CD4-positive, alpha-beta T cell treated with Interleukin-4 for 1 hour (primary cell): ENCODE measurements at regions not wholly inside any gene's neighbourhood (a gene's known extent, or its start where the extent isn't known, plus 50 kb on each side); places are given as distances from the start of the nearest gene placed in this dataset.
"Not testable (repeated sequence)": the region's sequence is repeated elsewhere in the genome, so short reads cannot be mapped to it uniquely, and the experiment has no call there.

Source experiments
- DNase-seq, 2 donors: peaks; one replicate each; pipeline ENCODE4 v3.0.0-alpha.2; 2020 to 2022

DNA sequence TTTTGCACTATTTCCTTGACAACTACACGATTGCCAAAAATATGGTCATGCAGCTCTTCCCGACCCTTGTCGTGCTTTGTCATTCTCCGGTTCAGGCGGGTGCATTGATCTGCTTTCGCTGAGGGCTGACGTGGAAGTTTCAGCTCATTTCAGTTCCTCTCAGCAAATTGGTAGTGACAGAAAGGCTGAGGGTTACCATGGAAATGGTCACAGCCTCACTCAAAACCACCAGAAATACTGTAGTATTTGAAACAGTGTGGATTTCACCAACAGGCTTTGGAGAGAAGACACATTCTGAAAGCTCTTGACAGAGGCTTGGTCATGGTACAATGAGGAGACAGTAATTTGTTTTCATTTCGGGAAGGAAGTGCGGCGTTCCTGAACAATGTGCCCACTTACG is 99.7 kb upstream of the EXOC2 start:
- no peak for DNase-seq

DNA sequence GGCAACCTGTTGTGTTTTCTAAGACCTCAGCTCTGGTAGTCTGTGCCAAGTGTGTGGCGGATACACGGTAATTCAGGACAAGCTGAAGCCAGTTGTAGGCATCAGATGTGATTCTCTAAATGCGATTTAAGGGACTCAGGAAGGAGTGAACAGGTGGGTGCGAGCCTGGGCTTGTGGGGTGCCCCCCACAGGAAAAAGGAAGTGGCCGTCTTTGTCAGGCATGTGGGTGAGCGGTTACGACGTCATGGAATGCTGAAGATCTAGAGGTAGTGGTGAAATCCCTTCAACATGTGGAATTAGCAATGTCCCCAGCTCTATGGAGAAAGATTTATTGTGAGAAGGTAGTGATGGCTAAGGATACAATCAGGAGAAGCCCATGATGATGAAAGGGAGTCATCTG is 95.1 kb upstream of the EXOC2 start:
- no peak for DNase-seq

DNA sequence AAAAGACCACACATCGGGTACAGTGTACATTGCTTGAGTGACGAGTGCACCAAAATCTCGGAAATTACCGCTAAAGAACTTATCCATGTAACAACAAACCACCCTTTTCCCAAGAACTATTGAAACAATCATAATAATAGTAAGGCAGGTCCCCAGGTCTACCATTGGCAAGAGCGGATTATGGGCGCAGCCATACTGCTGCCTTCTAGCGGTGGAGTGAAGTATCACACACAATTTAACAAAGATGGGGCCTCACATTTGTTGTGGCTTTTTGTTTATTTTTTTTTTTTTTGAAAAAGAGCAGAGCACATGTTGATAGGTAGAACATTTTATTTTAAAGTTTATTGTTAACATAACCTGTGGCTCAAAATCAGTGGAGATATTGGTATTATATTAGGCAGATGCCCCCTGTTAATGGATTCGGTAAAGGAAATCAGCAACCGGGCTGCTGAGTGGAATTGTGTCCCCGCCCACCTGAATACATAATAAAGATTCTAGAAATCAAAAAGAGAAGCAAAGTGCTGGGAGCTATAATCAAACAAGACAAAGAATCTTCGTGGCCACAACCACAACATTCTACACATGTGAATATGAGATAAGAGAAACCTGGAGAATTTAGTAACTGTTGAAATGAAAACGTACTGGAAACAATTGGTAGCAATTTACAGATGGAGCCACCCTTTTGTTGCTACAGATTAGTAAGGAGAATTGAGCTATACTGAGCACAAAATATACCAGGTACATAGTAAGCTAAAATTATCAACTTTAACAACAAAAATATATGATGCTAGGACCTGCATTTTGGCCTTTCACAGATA is 94.2 kb upstream of the EXOC2 start:
- peak in 1 of 2 donors; percentile 26 for DNase-seq

DNA sequence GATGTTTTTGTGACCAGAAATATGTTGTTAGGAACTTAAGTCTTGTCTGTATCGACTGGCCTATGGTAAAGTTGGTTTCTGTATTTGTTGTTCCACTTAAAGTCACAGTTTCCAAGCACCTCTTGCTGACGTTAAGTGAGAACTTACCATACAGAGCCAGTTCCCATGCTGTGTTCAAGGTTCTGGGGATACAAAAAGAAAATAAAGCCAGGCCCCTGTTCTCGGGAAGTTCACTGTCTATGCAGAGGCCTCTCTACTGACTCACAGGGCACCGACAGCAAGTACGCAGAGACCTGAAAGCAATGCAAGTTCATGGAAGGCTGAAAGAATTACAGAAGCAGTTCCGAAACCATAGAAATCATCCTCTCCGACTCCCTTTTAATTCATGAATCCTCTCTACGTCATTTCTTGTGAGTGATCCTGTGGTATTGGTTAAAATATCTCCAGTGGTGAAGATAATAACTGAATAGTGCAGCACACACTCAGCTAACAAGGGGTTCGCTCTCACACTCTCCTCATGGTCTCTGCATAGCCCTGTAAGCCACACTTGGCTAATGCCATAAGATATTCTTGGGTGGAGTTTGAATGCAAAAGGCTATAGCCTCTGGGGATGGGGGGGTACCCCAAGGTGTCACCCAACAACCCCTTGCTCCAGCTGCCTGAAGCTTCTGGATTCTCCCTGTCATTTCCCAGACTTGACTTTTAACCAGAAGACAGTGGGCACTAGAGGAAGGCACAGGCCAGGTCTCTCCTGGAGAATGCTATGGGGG is 91.2 kb upstream of the EXOC2 start:
- DNase-seq = no peak

DNA sequence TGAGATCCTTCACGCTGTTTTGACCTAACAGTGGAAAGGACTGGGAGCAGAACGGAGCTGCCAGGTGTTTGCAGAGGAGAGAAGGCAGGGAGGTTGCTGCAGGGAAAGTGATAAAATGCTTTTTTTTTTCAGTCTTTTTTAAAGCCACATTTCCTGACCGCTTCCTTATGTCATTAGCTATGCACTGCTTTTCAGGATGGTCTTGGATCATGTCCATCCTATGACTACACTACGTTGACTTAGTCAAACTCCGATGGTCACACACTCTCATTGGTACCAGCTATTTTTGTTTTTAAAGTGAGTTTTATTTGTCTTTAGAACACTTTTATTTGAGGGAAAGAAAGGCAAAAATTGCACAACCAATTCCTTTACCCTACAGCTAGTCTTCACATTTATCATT is 89.2 kb upstream of the EXOC2 start:
- no peak for DNase-seq

DNA sequence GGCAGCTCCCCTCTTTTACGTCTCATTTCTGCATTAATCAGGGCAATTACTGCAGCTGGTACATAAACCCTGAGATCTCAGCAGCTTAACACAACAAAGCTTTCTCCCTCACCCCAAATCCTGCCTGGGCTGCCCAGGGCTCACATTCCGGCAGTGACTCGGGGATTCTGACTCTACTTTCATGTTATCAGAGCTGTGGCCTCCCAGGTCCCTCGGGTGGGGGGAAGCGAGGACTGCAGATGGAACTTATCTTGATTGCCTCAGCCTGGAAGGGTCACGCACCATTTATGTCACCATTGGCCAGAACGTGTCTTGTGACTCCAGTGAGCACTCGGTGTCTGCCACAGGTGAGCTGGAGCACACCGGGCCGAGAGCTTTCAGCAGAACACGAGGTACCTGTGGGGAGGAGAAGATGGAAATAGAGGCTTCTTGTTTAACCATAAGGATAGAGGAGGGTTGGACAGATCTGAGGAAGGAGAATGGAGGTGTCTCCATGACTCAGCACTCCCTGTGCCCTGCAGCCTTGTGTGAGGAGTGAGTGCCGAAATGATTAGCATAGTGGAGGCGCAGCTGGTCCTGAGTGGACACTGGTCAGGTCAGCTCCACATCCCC is 88.5 kb upstream of the EXOC2 start:
- no peak for DNase-seq

DNA sequence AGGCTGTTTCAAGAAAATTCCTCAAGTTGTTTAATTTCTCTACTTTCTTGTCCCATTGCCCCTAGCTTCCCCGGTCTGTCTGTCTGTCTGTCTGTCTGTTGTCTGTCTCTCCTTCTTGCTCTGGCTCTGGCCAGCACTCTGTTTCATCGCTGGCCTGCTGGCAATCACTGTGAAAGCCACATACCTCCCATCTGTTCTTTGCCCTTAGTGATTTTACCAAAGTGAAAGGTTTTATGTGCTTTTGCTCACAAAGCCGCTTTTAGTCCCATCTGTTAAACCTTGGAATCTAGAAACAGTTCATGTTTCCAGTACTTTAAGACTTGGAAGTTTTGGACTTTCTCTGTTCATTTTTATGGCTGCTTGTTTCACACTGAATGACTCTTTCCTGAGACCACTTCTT is 87.8 kb upstream of the EXOC2 start:
- DNase-seq = no peak

DNA sequence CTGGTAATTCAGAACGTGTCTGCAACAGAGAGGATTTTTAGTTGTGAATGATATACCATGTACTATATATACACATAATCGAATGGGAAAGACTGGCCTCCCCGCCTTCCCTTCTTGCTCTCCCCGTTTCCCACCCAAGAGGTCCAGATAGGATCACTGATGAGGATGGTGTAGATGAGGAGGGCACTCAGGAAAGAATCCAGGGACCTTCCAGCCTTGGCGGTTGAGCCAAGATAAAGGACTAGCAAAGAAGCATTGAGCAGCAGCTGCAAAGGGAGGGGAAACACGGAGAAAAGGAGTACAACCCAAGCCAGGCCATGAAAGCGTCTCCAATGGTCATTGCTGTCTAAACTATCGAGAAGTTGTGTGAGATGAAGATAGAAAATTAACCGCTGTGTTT is 84.0 kb upstream of the EXOC2 start:
- no peak for DNase-seq

DNA sequence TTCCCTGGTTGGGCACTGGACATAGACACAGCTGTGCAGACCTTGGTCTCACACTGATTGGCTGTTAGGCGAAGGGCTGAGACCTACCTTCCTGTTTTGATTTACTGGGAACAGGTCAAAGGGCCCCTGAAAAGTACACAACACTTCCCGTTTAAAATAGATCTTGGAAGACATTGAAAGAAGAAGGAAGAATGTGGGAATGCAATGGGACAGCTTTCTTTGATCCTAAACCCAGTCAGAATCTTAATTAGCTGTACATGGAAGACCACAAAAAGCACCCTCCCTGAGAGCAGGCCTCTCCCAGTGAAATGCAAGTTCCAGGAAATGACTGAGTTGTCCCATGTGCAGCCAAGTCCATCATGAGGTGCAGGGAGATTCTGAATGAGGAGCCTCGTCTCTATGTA is 83.6 kb upstream of the EXOC2 start:
- no peak for DNase-seq

DNA sequence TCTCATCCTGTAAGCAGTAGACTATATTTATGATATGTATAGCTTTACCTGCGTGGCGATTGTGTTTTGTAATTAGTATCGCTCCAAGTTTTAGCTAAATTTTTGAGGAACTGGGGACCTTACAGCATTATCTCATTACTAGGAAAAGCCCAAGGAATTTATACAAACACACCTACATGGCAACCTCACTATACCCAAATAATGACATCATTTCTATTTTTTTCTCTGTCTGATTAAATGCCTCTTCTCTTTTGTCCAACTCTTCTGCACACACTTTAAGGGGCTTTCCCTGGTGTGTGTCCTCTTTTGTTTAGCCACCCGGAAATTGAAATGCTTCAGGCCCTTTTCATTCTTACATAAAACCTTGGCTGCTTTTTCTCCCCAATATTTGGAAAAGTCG is 82.9 kb upstream of the EXOC2 start:
- DNase-seq = no peak

DNA sequence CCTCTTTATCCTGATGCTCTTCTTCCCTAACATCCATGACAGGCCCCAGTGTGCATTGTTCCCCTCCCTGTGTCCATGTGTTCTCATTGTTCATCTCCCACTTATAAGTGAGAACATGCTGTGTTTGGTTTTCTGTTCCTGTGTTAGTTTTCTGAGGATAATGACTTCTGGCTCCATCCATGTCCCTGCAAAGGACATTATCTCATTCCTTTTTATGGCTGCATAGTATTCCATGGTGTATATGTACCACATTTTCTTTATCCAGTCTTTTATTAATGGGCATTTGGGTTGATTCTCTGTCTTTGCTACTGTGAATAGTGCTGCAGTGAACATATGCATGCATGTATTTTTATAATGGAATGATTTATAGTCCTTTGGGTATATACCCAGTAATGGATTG is 78.7 kb upstream of the EXOC2 start:
- DNase-seq = not testable (repeated sequence)

DNA sequence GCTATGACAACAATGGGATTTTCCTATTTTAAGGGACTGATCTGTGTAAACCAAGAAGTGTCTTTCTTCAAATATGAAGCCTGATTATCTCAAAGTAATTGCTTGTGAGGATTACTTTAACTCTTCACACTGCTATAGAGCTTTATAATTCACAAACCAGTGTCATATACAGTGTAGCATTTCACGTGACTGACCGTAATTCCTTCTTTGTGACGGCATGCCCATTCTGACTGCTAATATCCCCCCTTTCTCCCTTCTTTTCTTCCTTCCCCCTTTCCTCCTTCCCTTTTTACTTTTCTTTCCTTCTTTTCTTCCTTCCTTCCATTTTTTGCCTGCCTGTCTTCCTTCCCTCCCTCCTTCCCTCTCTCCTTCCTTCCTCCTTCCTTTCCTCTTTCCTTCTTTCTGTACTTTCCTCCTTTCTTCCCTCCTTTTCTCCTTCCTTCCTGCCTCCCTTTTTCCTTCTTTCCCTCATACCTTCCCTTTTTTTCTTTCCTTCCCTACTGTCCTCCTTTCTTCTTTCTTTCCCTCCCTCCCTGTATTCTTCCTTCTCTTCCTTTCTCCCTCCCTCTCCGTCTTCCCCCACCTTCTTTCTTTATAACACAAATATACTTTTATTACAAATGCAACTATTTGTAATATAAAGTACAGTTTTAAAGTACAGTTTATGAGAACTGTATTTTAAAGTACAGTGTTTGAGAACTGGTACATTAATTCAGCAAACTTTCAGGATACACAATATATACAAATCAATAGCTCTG is 75.0 kb upstream of the EXOC2 start:
- no peak for DNase-seq

DNA sequence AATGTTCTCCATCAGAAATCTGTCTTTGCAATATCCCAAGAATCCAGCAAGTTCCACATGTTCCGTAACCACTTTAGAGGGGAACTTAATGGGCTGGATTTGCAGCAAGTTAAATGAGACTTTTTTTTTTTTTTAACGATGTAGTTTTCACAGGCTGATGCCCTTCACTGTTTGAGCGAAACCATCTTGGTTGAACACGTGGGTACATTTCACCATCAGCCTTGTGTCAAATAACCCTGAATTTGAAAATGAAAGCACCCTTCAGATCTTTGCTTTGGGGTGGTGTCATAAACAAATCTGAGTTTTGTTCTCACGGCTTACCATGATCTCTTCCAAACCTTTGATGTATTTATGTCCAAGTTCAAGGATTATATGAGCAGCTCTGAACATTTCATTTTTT is 73.7 kb upstream of the EXOC2 start:
- DNase-seq = no peak

DNA sequence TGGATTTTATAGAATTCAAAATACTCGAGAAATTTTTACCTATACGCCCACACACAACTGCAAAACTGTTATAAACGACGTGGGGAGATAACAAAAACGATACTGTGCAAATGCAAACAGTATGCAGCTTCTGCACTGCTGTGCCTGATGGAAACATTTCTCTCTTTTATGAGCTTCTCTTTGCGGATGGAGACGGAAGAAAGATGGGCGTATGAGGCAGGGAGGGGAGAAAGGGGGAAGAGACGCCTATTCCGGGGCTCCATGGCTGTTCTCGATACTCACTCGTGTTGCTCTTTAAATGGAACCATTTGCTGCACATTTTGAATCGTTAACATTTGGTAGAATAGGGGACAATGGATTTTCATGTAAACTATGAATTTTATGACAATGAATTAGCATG is 69.1 kb upstream of the EXOC2 start:
- no peak for DNase-seq

DNA sequence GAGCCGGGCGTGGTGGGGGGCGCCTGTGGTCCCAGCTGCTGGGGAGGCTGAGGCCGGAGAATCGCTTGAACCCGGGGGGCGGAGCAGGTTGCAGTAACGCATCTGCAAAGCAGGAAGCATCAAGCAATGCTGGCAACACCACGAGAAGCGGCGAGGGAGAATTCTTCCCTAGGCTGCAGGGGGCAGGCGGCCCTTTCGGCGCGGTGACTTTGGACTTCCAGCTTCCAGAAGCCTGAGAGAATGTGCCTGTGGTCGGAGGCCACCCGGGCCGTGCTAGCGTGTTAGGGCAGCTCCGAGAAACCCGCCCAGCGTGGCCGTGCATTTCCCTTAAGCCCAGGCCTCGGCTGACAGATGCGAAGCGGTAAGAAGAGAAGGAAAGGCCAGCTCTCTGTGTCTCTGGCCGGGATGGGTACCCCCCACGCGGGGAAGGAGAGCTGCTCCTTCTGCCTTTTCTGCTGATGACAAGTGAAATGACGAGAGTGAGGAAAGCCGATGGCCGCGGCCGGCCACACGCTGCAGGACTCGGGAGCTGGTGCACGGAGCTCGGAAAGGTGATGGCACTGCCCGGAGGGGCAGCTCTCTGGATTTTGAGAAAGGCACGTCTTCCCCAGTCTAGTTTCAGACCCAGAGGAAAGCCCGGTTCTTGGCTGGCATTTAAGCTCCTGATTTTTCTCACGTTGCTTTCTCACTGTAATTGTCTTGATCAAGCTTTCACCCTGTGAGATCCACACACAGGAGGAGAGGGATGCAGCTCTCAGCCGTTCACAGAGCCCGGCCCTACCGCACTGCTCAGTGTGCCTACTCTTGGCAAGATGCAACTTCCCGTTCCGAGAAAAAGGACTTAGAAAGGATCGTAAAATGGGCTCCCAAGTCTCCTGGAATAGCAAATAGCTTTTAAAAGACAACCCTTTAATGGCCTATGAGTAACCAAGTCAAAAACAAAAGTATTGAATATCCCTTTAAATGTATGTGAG is 68.3 kb upstream of the EXOC2 start:
- no peak for DNase-seq

DNA sequence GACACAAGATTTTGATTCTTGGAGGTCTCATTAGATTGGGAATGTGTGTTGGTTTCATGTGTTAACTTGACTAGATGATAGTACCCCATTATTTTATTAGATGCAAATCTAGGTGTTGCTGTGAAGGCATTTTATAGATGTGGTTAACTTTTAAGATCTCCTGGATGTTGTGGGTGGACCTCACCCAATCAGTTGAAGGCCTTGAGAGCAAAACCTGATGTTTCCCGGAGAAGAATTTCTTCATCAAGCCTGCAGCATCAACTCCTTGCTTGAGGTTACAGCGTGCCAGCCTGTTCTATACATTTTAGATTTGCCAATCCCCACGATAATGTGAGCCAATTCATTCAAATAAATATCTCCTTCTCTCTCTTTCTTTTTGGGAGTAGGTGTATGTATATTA is 66.8 kb upstream of the EXOC2 start:
- no peak for DNase-seq

DNA sequence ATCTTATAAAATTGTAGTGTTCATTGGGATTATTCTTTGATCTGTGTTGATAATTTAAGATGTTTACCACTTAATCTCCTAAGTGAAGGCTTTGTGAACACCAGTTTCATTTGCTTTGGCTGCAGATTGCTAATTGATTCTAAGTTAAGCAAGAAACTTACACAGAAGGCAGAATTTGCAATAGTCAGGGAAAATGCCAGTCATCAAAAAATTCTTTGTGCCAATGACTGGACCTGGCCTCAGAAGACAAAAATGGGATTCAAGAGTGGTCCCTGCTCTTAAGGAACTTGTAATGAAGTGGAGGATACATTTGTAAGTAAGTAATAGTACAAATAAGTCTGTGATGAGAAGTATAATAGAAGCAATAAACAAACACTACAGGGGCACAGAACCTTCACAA is 63.3 kb upstream of the EXOC2 start:
- DNase-seq = no peak

DNA sequence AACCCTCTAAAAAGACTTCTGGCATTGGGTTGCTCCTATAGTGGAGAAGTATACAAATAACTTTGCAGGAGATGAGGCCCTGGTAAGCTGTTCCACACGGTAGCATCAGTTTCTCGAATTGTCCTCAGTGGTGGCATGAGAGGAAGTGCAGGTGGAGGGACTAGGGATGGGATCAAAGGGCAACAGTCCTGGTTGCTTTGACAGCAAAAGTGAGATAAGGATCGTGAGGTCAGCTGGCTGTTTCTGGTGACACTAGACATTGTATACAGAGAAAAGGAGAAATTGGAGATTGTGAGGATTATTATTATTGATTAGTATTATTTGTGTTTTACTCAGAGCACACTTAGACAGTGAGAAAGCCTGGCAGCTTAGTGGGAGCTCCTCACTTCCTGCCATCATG is 61.3 kb upstream of the EXOC2 start:
- DNase-seq = no peak

DNA sequence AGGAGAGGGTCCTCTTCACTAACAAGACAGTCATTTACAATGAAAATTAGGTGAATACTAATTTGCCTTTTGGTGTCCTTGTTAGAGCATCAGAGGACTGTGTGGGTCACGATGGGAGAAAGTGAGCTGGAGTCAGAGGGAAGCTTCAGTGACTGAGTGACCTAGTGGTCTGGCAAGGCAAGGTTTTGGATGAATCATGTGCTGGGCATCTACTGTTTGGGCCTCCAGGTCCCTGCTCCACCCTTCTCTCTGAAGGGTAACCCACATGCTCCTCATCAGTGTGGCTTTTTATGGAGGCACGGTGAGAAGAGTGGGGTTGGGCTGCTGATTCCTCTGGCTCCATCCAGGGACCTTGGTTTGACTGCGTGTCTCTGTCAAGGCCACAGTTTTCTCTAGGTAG is 60.5 kb upstream of the EXOC2 start:
- DNase-seq = no peak

DNA sequence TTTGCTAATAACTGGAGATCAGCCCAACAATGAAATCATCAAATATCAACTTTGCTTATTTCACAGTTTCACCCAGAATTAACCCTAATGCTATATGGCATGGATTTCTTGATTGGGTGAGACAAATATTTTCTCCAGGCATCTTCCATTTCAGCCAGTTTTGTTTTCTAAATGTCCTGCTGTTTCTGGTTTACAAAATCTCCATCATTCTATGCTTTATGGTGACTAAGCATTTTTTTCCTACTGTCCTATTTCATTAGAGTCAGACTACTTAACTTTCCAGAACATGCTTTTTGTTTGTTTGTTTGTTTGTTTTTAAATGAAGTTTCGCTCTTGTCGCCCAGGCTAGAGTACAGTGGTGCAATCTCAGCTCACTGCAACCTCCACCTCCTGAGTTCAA is 59.5 kb upstream of the EXOC2 start:
- no peak for DNase-seq

DNA sequence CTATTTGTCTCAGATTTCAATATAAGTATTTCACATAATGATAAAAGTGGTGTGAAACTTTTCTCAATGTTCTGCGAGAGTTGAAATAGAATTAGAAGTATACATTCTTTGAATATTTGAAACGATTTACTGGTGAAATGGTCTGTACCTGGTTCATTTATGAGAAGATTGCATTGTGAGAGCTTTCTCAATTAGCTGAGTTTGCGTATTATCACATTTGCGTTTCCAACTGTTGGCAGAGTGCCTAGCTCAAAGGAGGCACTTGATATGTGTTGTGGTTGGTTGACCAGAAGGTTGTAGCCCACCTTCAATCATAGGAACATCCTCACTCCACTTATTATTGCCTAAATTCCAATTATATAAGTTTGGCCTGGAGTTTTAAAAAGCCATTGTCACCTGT is 58.8 kb upstream of the EXOC2 start:
- DNase-seq = no peak

DNA sequence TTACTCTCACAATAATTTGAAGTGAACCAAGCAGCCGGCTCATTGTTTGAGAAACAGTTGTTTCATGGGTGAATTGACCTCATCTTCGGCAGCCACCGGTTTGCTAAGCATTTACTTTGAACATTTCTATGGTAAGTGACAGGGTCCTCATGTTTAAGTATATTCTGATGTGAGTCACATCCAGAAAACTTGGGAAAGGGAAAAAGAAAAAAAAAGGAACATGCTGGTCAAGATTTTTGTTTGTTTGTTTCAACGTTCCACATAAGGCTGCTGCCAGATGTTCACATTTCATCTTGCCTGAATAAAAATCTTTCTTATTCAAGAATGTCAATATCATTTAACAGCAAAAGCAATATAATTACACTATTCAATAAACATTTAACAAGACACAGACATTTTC is 55.0 kb upstream of the EXOC2 start:
- DNase-seq = no peak
